ENCODE measurements at regions not wholly inside any gene's neighbourhood (a gene's known extent, or its start where the extent isn't known, plus 50 kb on each side); places are given as distances from the start of the nearest gene placed in this dataset.

DNA sequence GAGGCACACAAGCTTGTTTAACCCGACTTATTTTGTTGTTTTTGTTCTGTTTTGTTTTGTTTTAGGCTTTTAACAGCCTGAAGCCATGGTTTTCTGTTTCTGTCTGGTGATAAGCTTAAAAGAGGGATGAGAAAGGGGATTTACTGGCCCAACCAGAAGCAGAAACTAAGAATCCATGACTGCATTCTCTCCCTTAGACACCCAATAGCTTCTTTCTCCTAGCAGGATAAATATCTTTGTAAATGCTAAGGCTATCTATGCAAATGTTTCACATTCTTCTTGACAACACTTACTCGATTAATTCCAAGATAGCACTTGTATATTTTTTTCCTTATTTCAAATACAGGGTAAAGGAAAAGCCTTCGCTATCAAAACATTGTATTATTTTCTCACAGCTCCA lies 53.7 kb upstream of the SMAD1 start:
- CTCF ChIA-PET: interaction anchor here (1.0 to 2.0 kb wide), 3 partner anchors 130 to 194 kb away, joined by 3 to 8 read pairs (median 5); no protein-coding TSS in a partner anchor
- H3K27me3 Mint-ChIP-seq (ENCODE audit: low read depth): peaks cover 13% of the 10 kb centered on the region
- no peak for DNase-seq
- H3K36me3 Mint-ChIP-seq (ENCODE audit: low read depth): no peaks in the 10 kb centered on the region
- intact Hi-C loops (cut with micrococcal nuclease): no loop called here
- no peak overlapping the region for H3K4me3 Mint-ChIP-seq
- peaks cover 4% of the 10 kb centered on the region for H3K9me3 Mint-ChIP-seq
- H3K4me1 Mint-ChIP-seq (ENCODE audit: low read depth): no peaks in the 10 kb centered on the region
- no peak overlapping the region for H3K27ac Mint-ChIP-seq

DNA sequence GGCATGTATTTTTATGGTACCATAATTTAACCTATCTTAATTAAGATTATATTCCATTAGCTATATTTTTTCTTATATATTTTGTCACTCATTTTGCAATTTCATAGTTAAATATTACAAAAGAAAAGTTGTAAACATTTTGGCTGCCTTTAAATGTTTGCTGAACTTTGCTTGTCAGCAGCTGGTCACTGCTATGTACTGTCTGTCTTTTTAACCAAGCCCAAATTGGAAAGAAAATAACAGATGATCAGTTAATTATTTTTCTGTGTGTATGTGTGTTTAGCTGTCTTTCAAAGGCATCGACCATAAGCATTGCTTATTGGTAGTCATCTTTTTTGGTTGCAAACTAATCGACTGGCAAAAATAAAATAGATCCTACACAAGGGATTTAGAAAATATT lies 54.4 kb upstream of the SMAD1 start:
- H3K27me3 Mint-ChIP-seq (ENCODE audit: low read depth): peaks cover 10% of the 10 kb centered on the region
- no peaks in the 10 kb centered on the region for H3K4me1 Mint-ChIP-seq (ENCODE audit: low read depth)
- H3K4me3 Mint-ChIP-seq: no peak overlapping the region
- intact Hi-C loops (cut with micrococcal nuclease): no loop called here
- no peak for DNase-seq
- peaks cover 4% of the 10 kb centered on the region for H3K9me3 Mint-ChIP-seq
- CTCF ChIA-PET: interaction anchor here (1.0 to 1.6 kb wide), 2 partner anchors 130 to 193 kb away, joined by 3 to 8 read pairs; no protein-coding TSS in a partner anchor
- no peaks in the 10 kb centered on the region for H3K36me3 Mint-ChIP-seq (ENCODE audit: low read depth)
- no peak overlapping the region for H3K27ac Mint-ChIP-seq

DNA sequence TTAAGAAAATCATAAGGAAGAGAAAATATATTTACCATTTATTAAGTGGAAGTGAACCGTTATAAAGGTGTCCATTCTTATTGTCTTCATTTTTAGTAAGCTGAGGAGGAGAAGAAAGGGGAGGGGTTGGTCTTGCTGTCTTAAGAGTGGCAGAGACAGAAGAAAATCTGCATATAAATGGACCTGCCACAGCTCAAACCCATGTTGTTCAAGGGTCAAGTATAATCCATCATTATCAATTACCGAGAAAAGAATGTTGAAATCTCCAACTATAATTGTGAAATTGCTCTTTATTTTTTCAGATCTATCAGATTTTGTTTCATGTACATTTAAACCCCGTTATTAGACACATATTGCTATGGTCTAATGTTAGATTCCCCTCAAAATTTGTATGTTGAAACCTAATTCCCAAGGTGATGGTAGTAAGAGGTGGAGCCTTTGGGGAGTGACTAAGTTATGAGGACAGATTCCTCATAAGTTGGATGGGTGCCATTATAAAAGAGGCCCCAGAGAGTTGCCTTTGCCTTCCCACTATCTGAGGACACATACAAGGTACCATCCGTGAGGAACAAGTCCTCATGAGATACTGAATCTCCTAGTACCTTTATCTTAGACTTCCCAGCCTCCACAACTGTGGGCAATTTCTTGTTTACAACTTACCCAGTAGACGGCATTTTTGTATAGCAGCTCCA lies 58.5 kb upstream of the SMAD1 start:
- Mint-ChIP-seq H3K27me3 (ENCODE audit: low read depth) (peaks cover 2% of the 10 kb centered on the region), H3K9me3 (peaks cover 4% of the 10 kb centered on the region), H3K27ac (no peak overlapping the region), H3K4me1 (ENCODE audit: low read depth) (no peaks in the 10 kb centered on the region), H3K36me3 (ENCODE audit: low read depth) (no peaks in the 10 kb centered on the region), H3K4me3 (no peak overlapping the region)
- CTCF ChIA-PET: interaction anchor here (0.7 to 1.3 kb wide), 2 partner anchors 134 to 210 kb away, joined by 3 to 4 read pairs; no protein-coding TSS in a partner anchor
- intact Hi-C loops (cut with micrococcal nuclease): no loop called here
- DNase-seq: no peak

DNA sequence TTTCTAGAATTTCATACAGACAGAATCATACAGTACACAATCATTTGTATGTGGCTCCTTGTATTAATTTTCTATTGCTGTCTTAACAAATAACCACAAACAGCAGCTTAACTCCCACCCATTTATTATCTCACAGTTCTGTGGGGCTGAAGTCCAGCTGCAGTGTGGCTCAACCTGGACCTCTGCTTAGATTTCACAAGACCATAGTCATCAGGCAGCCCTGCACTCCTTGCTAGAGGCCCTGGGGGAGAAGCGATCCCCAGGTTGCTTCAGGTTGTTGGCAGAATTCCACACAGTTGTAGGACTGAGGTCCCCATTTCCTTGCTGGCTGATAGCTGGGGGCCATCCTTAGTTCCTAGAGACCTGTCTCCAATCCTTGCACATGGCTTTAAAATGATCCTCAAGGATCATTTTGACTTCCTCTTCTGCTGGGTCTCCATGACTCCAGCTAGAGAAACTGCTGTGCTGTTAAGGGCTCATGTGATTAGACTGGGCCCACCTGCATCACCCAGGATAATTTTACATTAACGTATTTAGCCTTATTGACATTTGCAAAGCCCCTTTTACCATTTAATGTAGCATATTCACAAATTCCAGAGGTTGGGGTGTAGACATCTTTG lies 60.9 kb upstream of the SMAD1 start:
- Mint-ChIP-seq H3K27me3 (ENCODE audit: low read depth) (peaks cover 3% of the 10 kb centered on the region), H3K4me3 (no peak overlapping the region), H3K9me3 (peaks cover 4% of the 10 kb centered on the region), H3K36me3 (ENCODE audit: low read depth) (no peaks in the 10 kb centered on the region), H3K27ac (no peak overlapping the region), H3K4me1 (ENCODE audit: low read depth) (no peaks in the 10 kb centered on the region)
- intact Hi-C loops (cut with micrococcal nuclease): no loop called here
- DNase-seq: no peak
- CTCF ChIA-PET: no interaction called here

DNA sequence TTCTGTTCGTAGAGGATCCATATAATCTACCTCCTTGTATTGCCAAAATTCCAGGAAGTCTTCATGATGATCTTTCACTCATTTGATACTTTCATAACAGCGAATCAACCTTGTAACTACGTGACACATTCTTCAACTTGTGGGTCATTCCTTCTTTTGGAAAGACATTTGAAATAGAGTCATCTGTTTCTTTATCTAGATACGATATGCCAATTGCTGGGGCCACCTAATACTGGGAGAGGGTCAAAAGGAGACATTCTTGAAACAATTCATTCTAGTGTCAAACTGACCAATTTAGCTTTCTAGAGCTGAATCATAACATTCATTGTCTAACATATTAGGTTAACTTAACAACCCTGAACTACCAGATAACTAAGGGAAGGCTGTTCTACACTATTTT lies 62.9 kb upstream of the SMAD1 start:
- Mint-ChIP-seq H3K27me3 (ENCODE audit: low read depth) (peaks cover 3% of the 10 kb centered on the region), H3K27ac (no peak overlapping the region), H3K9me3 (peaks cover 4% of the 10 kb centered on the region), H3K4me3 (no peak overlapping the region), H3K36me3 (ENCODE audit: low read depth) (no peaks in the 10 kb centered on the region), H3K4me1 (ENCODE audit: low read depth) (no peaks in the 10 kb centered on the region)
- intact Hi-C loops (cut with micrococcal nuclease): no loop called here
- DNase-seq: no peak
- CTCF ChIA-PET: no interaction called here

DNA sequence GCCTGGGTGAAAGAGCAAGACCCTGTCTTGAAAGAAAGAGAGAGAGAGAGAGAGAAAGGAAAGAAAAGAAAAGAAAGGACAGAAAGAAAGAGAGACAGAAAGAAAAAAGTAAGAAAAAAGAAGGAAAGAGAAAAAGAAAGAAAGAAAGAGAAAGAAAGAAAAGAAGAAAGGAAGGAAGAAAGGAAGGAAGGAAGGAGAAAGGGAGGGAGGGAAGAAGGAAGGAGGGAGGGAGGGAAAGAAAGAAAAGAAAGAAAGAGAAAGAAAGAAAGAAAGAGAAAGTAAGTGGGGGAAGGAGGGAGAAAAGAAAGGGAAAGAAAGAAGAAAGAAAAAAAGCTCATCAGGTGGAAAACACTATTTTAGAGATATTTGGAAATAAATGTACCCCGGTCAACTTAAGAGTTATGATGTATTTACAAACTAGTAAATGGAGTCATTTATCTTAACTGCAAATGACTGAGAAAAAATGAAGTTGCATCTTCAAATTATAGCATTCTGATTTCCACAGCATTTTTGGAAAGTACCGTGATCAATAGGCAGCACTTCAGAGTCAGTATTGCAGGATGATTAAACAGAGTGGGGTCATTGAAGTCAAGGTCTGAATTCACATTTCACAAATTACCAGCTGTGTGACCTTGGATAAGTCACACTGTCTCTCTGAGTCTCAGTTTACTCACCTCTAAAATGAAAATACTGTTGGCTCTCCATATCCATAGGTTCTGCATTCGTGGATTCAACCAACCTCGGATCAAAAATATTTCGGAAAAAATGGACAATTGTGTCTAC lies 64.1 kb upstream of the SMAD1 start:
- Mint-ChIP-seq H3K27ac (no peak overlapping the region), H3K4me3 (no peak overlapping the region), H3K9me3 (no peaks in the 10 kb centered on the region), H3K36me3 (ENCODE audit: low read depth) (no peaks in the 10 kb centered on the region), H3K4me1 (ENCODE audit: low read depth) (no peaks in the 10 kb centered on the region), H3K27me3 (ENCODE audit: low read depth) (peaks cover 3% of the 10 kb centered on the region)
- no peak for DNase-seq
- intact Hi-C loops (cut with micrococcal nuclease): no loop called here
- CTCF ChIA-PET: no interaction called here

DNA sequence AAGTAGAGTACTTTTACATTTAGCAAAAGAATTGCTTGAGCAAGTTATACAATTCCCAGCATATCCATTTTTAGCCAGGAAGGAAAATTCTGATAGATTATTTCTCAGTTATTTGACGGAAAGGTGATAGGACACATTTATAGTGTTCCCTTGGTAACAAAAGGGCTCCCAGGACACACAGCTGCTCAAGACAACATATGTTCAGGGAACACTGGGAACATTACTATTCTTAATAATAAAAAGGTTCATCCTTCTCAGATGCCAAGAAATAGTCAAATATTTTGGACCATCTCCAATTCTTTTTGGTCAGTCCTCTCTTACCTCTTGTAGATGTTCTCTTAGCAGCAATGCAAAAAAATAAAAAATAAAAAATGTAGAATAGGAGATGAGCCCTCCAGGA lies 66.8 kb upstream of the SMAD1 start:
- no peaks in the 10 kb centered on the region for H3K9me3 Mint-ChIP-seq
- intact Hi-C loops (cut with micrococcal nuclease): no loop called here

DNA sequence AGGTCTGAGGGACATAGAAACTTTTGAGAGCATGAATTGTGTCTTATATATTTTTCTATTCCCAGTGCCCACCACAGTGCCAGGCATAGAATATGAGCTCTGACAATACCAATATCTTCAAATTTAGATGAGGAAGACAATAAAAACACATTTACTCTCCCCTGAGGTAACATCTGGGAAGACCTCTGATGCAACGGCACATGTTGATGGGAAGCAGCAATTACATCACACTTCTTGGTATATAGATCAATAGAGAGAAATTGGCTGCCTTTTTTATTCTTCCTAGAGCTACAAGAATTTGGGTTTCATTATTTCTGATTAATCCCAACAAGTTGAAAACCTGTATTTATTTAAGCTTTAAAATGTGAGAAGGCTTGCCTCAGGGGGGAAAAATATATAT lies 67.4 kb upstream of the SMAD1 start:
- DNase-seq: no peak
- no peaks in the 10 kb centered on the region for H3K4me1 Mint-ChIP-seq (ENCODE audit: low read depth)
- H3K9me3 Mint-ChIP-seq: no peaks in the 10 kb centered on the region
- no peak overlapping the region for H3K4me3 Mint-ChIP-seq
- CTCF ChIA-PET: interaction anchor here (0.6 kb wide), 1 partner anchor 281 kb away, joined by 3 read pairs; no protein-coding TSS in a partner anchor
- no peaks in the 10 kb centered on the region for H3K36me3 Mint-ChIP-seq (ENCODE audit: low read depth)
- intact Hi-C loops (cut with micrococcal nuclease): no loop called here
- H3K27ac Mint-ChIP-seq: no peak overlapping the region
- peaks cover 3% of the 10 kb centered on the region for H3K27me3 Mint-ChIP-seq (ENCODE audit: low read depth)

More for the DNA sequence above, 66.8 kb upstream of the SMAD1 start:
- CTCF ChIA-PET: no interaction called here
- Mint-ChIP-seq H3K36me3 (ENCODE audit: low read depth) (no peaks in the 10 kb centered on the region), H3K4me1 (ENCODE audit: low read depth) (no peaks in the 10 kb centered on the region), H3K4me3 (no peak overlapping the region), H3K27me3 (ENCODE audit: low read depth) (peaks cover 3% of the 10 kb centered on the region), H3K27ac (no peak overlapping the region)
- no peak for DNase-seq

DNA sequence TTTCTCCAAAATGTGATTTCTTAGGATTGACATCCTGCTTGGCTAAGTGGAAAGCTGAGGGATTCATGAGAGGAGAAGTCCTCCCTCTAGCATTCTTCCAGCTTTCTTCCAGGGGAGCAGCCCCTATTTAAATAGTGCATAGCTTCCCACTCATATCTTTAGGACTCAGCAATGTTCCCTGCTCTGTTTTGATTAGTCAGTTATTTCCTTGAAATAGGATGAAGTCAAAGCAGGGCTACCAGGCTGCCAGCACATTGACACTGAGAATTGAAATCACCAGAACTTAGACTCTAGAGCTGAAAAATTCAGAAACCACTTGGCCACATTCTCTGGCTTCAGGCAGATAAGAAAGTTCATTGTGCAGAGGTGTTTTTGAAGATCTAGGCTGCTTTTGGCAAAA lies 74.7 kb upstream of the SMAD1 start:
- DNase-seq: no peak
- Mint-ChIP-seq H3K4me1 (ENCODE audit: low read depth) (no peaks in the 10 kb centered on the region), H3K4me3 (no peak overlapping the region), H3K27ac (no peak overlapping the region), H3K27me3 (ENCODE audit: low read depth) (peaks cover 4% of the 10 kb centered on the region), H3K9me3 (no peaks in the 10 kb centered on the region), H3K36me3 (ENCODE audit: low read depth) (no peaks in the 10 kb centered on the region)
- CTCF ChIA-PET: interaction anchor here (0.6 kb wide), 1 partner anchor 148 kb away, joined by 3 read pairs; no protein-coding TSS in a partner anchor
- intact Hi-C loops (cut with micrococcal nuclease): no loop called here

DNA sequence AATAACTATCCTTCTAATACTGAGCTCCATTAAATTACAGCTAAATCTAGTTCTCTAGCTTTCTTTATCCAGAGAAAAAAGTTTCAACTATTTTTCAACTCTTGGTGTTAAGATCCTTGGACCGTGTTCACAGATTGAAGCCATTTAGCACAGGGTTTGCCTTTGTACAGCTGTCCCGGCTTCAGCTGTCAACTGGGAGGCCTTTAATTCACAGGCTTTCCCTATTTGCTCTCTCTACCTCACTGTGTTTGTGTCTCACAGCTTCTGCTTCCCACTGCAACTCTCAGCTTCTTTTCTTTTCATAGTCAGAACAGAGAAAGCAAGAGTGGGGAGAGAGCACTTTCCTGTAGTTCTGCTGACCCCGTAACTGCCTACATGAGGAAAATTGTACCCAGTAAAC lies 76.9 kb upstream of the SMAD1 start:
- no peaks in the 10 kb centered on the region for H3K9me3 Mint-ChIP-seq
- no peak overlapping the region for H3K4me3 Mint-ChIP-seq
- CTCF ChIA-PET: interaction anchor here (0.9 kb wide), 1 partner anchor 170 kb away, joined by 3 read pairs; no protein-coding TSS in a partner anchor
- no peaks in the 10 kb centered on the region for H3K36me3 Mint-ChIP-seq (ENCODE audit: low read depth)
- no peaks in the 10 kb centered on the region for H3K4me1 Mint-ChIP-seq (ENCODE audit: low read depth)
- no peak for DNase-seq
- peaks cover 7% of the 10 kb centered on the region for H3K27me3 Mint-ChIP-seq (ENCODE audit: low read depth)
- no peak overlapping the region for H3K27ac Mint-ChIP-seq
- intact Hi-C loops (cut with micrococcal nuclease): no loop called here

DNA sequence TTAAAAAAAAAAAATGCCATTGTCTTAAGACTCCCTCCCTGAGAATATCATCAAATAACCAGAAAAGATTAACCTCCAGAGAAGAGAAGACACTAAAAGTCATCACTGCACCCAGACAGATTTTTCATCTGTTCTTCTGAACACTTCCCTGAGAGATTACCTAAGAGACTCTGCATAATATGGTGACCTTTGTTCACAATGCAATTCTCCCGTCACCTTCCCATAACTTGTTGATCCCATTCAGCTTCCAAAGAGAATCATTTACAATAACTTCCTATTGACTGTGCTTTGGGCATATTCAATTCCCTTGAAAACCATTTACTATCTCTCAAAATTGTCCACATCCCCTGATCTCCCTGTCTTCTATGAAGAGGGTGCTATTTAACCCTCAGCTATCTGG lies 85.1 kb upstream of the SMAD1 start:
- Mint-ChIP-seq H3K4me3 (no peak overlapping the region), H3K27me3 (ENCODE audit: low read depth) (peaks cover 16% of the 10 kb centered on the region), H3K9me3 (no peaks in the 10 kb centered on the region), H3K36me3 (ENCODE audit: low read depth) (no peaks in the 10 kb centered on the region), H3K27ac (no peak overlapping the region), H3K4me1 (ENCODE audit: low read depth) (no peaks in the 10 kb centered on the region)
- CTCF ChIA-PET: no interaction called here
- intact Hi-C loops (cut with micrococcal nuclease): no loop called here
- no peak for DNase-seq

DNA sequence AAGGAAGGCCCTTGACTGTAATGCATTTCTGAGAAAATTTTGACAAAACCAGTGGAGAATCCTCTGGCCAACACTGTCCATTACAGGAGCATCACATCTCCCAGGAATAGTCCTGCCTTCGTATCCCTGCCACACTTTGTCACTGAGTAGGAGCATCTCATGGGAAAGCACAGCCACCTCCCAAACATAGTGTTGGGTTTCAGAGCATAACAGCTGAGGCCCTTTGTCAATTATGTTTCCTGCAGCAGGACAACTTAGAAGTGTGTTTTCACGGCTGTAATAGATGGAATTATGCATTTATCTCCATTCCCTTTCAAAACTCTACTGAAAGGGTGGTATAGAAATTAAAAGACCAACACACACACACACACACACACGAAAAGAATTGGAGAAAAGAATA lies 91.1 kb upstream of the SMAD1 start:
- Mint-ChIP-seq H3K36me3 (ENCODE audit: low read depth) (no peaks in the 10 kb centered on the region), H3K27ac (no peak overlapping the region), H3K9me3 (no peaks in the 10 kb centered on the region), H3K4me1 (ENCODE audit: low read depth) (peaks cover 6% of the 10 kb centered on the region), H3K27me3 (ENCODE audit: low read depth) (peaks cover 41% of the 10 kb centered on the region), H3K4me3 (no peak overlapping the region)
- no peak for DNase-seq
- CTCF ChIA-PET: no interaction called here
- intact Hi-C loops (cut with micrococcal nuclease): no loop called here
